Psoas muscle (tissue), 7 donors: ENCODE measurements at regions not wholly inside any gene's neighbourhood (a gene's known extent, or its start where the extent isn't known, plus 50 kb on each side); places are given as distances from the start of the nearest gene placed in this dataset.

ENCODE experiments used
- ATAC-seq, 4 donors: fragments of 200-7000 bp; cut with Tn5 transposase; one replicate each; pipeline ENCODE4 v1.9.1; 2020; ENCODE audit warnings: moderate library complexity in 3 of 4, mild to moderate bottlenecking in 2 of 4
- DNase-seq, 2 donors: peaks; one replicate each; pipeline ENCODE4 v3.0.0-alpha.2; 2020
- H3K27ac ChIP-seq: fragments of 200-600 bp; one replicate; pipeline ENCODE4 v1.8.0; 2022
- H3K27me3 ChIP-seq, 3 donors: fragments of 200-600 bp in 1 of 3; one replicate each; pipeline versions ENCODE4 v1.6.1 to v1.8.0; 2013 to 2022; ENCODE audit warnings: low read length in 2 of 3, mild to moderate bottlenecking in 2 of 3, moderate library complexity in 1 of 3; ENCODE audit not compliant: insufficient read depth in 3 of 3
- H3K36me3 ChIP-seq, 2 donors: fragments of 200-600 bp in 1 of 2; one replicate each; pipeline versions ENCODE4 v1.6.1 to v1.8.0; 2013 to 2022; ENCODE audit warnings: low read depth in 1 of 2, mild to moderate bottlenecking in 1 of 2, moderate library complexity in 1 of 2; ENCODE audit not compliant: insufficient read depth in 1 of 2
- H3K4me1 ChIP-seq: fragments of 200-600 bp; one replicate; pipeline ENCODE4 v1.8.0; 2022
- H3K4me3 ChIP-seq: fragments of 200-600 bp; one replicate; pipeline ENCODE4 v1.8.0; 2022; ENCODE audit warnings: mild to moderate bottlenecking
- H3K9me3 ChIP-seq: fragments of 200-600 bp; one replicate; pipeline ENCODE4 v1.8.0; 2022
- CTCF ChIP-seq: fragments of 200-600 bp; IDR thresholded peaks from one replicate; pipeline ENCODE4 v1.8.0; 2022; ENCODE audit warnings: antibody characterized with exemption
- WGBS, 3 donors: extraction: QIAGEN DNeasy Blood & Tissue Kit; methylation state at CpG; one replicate each; pipeline versions ENCODE4 v1.1.6 to v1.1.7; 2013; 5-methylcytosine and 5-hydroxymethylcytosine counted together
- intact Hi-C, 2 donors: fragments of 100-400 bp; cut with DNase I; formaldehyde crosslinking; loops; one replicate each; pipeline versions ENCODE4 v1.11.0 to v1.14.2; 2022
- donor health status: healthy with polysubstance abuse.
- donor health status: DM: no; HTN: no; CAD: no; lungs with moderate emphysema.
- donor health status: Bipolar disorder and iron deficiency.
- donor health status: healthy.
- donor health status: DM: yes; HTN: yes; CAD: no.
- donor health status: DM: no; HTN: no; CAD: no.
- donor health status: DM: yes; HTN: yes; CAD: no.

- DNase-seq = no peak
- H3K27me3 ChIP-seq = no peaks in the 10 kb centered on the region
- whole genome bisulfite sequencing, 3 donors = 50 to 66% (median 54%) methylated on average over 3 of the region's 3 CpGs
- ATAC-seq = no peak
- H3K36me3 ChIP-seq = no peaks in the 10 kb centered on the region
- H3K4me3 ChIP-seq = no peak overlapping the region
- no peaks in the 10 kb centered on the region for H3K4me1 ChIP-seq
- no peak overlapping the region for H3K27ac ChIP-seq
- intact Hi-C loops = no loop called here
- no peaks in the 10 kb centered on the region for H3K9me3 ChIP-seq
- TF ChIP-seq CTCF = no peak
These were observed 159.7 kb upstream of the C21orf91 start for GRCh38 chr21:17978895-17979294.

- Histone ChIP-seq H3K27ac (no peak overlapping the region), H3K4me1 (no peaks in the 10 kb centered on the region), H3K36me3 (no peaks in the 10 kb centered on the region), H3K9me3 (no peaks in the 10 kb centered on the region), H3K27me3 (no peaks in the 10 kb centered on the region), H3K4me3 (no peak overlapping the region)
- no peak for TF ChIP-seq CTCF
- ATAC-seq (no peak), DNase-seq (no peak)
- intact Hi-C loops = no loop called here
These were observed 157.5 kb upstream of the C21orf91 start for GRCh38 chr21:17976691-17977090.

- 94 to 96% (median 95%) methylated on average over 2 of the region's 2 CpGs for whole genome bisulfite sequencing, 3 donors
- ATAC-seq = no peak
- no peaks in the 10 kb centered on the region for H3K4me1 ChIP-seq
These were observed 157.0 kb upstream of the C21orf91 start for GRCh38 chr21:17976139-17976538.

GRCh38 chr21:17967319-17967718, 148.2 kb upstream of the C21orf91 start:
- no peaks in the 10 kb centered on the region for H3K4me1 ChIP-seq

More at GRCh38 chr21:17976139-17976538, 157.0 kb upstream of the C21orf91 start:
- no peak for DNase-seq
- no peak for TF ChIP-seq CTCF
- Histone ChIP-seq H3K4me3 (no peak overlapping the region), H3K9me3 (no peaks in the 10 kb centered on the region), H3K27me3 (no peaks in the 10 kb centered on the region), H3K27ac (no peak overlapping the region), H3K36me3 (no peaks in the 10 kb centered on the region)
- intact Hi-C loops = no loop called here

More at GRCh38 chr21:17967319-17967718, 148.2 kb upstream of the C21orf91 start:
- no peak for TF ChIP-seq CTCF
- no peaks in the 10 kb centered on the region for H3K36me3 ChIP-seq
- ATAC-seq (no peak), DNase-seq (no peak)
- no peaks in the 10 kb centered on the region for H3K27me3 ChIP-seq
- no peak overlapping the region for H3K27ac ChIP-seq
- no peak overlapping the region for H3K4me3 ChIP-seq
- intact Hi-C loops = no loop called here
- no peaks in the 10 kb centered on the region for H3K9me3 ChIP-seq
